C4-2B (cell line): ENCODE measurements at regions not wholly inside any gene's neighbourhood (a gene's known extent, or its start where the extent isn't known, plus 50 kb on each side); places are given as distances from the start of the nearest gene placed in this dataset.
"Not testable (repeated sequence)": the region's sequence is repeated elsewhere in the genome, so short reads cannot be mapped to it uniquely, and the experiment has no call there.

Source experiments
- H3K27ac ChIP-seq: fragments of 450-650 bp; 2 replicates; pipeline ENCODE4 v1.5.1; 2017
- ZFX ChIP-seq: fragments of 450-650 bp; IDR thresholded peaks from 2 replicates; pipeline ENCODE4 v1.6.1; 2017
- TF ChIP-seq, protein P1 (sequence below): fragments of 450-650 bp; conservative IDR thresholded peaks from 2 replicates; pipeline ENCODE4 v1.5.1; 2017; ENCODE audit warnings: mild to moderate bottlenecking

DNA sequence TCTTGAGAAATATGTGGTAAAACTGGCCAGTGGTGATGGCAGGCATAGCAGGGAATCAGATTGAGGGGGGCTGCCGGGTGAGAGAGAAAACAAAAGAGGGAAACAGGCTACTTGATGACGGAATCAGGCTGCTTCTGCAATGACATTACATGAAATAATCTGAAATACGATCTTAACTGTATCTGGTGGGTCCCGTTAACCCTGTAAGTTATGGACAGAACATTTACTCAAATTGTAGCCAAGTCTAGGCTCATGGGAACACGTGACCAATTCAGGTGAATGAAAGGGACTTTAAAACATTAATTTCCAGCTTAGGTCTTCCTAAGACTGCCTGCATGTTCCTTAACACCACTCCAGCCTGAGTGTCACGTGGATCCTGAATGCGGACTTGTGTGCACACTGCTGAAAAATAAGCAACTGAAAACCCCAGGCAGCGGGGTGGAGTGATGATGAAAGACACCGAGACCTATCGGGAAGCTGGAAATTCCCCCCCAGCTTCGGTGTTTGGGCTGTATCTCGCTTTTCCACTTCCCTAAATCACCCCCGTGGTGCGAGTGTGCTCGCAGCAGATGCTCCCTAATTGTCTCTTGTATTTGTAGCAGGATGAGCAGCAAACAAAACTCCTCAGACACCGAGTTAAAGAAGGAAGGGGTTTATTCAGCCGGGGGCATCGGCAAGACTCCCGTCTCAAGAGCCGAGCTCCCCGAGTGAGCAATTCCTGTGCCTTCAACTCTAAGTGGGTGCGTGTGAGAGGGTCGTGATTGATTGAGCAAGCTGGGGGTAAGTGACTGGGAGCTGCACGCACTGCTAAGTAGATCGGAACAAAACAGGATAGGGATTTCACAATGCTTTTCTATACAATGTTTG, 145.0 kb upstream of the GRK3 start:
- H3K27ac ChIP-seq, result no peak overlapping the region
- TF ChIP-seq ZFX, result no peak
- TF ChIP-seq, protein P1, sequence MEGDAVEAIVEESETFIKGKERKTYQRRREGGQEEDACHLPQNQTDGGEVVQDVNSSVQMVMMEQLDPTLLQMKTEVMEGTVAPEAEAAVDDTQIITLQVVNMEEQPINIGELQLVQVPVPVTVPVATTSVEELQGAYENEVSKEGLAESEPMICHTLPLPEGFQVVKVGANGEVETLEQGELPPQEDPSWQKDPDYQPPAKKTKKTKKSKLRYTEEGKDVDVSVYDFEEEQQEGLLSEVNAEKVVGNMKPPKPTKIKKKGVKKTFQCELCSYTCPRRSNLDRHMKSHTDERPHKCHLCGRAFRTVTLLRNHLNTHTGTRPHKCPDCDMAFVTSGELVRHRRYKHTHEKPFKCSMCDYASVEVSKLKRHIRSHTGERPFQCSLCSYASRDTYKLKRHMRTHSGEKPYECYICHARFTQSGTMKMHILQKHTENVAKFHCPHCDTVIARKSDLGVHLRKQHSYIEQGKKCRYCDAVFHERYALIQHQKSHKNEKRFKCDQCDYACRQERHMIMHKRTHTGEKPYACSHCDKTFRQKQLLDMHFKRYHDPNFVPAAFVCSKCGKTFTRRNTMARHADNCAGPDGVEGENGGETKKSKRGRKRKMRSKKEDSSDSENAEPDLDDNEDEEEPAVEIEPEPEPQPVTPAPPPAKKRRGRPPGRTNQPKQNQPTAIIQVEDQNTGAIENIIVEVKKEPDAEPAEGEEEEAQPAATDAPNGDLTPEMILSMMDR, result no peak

DNA sequence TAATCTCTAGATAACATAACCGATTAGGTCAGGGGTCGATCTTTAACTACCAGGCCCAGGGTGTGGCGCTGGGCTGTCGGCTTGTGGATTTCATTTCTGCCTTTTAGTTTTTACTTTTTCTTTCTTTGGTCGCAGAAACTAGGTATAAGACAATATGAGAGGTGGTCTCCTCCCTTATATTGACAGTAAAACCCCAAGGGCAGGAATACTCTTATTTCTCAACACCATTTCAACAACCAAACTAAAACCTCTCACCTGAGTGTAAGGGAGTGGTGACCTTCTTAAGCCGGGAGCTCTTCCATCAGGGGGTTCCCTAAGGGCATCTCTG, 144.4 kb upstream of the GRK3 start:
- H3K27ac ChIP-seq, result not testable (repeated sequence)

- no peak overlapping the region for H3K27ac ChIP-seq
- TF ChIP-seq ZFX, result no peak
- TF ChIP-seq, protein P1, result no peak
Observed at GRCh38 chr22:25420471-25420924, 144.0 kb upstream of the GRK3 start.

GRCh38 chr22:25420925-25421904, 143.3 kb upstream of the GRK3 start:
- TF ChIP-seq, protein P1, result no peak
- TF ChIP-seq ZFX, result no peak

DNA sequence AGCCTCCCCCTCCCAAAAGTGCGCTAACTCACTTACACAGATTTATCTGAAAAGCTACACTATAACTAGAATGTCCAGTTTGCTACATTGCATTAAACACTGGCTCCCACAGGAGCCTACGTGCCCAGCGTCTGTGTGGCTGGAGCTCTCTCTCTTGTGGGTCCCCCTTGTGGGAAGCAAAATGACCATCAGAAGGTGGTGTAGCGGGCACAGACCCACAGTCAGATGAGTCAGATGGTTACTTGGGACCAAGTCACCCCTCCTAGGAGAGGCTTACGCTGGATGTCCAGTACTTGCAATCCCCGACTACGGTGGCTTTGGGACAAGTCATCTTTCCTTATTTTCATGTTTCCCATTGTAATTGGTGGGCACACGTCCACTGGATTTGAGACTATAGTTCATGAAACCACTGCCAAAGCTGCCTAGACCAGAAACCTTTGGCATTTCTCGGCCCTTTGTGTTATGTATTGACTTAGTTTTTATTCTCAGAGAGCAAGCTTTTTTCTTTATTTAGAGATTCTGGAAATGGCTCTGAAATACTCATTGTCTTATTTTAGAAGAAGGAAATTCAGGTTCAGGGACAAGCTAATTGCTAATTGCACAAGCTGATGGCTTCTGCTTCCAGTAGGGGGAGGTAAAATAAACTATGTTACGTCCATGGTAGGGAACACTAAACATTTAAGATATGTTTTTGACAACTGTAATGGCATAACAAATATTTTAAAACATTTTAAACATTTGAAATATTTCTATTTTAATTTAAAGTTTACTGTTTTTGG, 137.8 kb upstream of the GRK3 start:
- not testable (repeated sequence) for H3K27ac ChIP-seq
- TF ChIP-seq, protein P1, result peak; percentile 47

More at GRCh38 chr22:25420925-25421904, 143.3 kb upstream of the GRK3 start:
- no peak overlapping the region for H3K27ac ChIP-seq

DNA sequence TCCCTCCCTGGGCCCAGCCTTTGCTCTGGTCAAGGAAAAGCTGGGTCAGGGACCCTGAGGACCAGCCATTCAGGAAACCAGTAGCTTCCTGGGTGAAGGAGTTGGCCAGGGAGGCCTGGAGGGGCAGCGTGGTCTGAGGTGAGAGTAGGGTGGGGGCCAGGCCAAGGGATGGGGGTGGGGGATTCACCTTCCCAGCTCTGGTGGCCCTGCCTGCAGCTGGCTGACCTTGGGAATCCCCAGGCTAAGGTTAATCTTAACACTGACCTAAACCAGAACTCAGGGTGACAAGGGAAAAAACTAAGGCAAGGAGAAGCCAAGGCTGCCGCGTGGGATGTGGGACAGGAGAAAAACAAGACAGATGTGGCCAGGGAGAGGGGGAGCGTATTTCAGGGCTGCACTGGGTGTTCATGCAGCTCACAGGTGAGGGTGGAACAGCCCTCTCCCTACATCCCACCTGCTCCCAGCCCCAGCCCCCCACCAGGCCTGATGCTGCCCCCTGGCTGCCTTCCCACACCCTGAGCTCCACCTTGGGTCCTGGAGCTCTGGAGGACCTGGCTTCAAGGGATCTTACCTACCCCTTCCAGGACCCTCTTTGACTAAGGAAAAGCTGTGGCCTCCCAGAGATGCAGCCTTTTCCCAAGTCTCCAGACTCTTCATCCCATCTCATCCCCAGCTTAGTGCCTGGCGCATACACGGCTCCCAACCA, 132.7 kb upstream of the GRK3 start:
- H3K27ac ChIP-seq, result not testable (repeated sequence)

DNA sequence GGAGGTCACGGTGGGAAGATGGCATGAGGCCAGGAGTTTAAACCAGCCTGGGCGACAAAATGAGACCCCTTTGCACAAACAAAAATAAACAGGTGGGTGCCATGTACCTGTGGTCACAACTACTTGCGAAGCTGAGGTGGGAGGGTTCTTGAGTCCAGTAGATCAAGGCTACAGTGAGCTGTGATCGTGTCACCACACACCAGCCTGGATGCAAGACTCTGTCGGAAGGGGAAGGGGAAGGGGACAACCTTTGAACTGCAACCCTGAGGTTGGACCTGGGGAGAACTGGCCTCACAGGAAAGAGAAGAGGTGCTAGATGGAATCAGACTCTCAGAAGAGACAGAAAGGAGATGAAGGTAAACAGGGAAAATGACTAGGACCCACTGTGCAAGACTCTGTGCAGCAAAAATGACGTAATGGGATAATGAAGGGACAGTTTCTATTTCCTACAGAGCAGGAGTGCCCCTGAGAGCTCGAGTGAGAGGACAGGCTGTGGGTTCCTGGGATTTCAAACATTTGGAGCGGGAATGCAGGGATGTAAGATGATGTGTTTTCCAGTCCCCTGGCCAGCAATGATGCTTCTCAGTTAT, 131.0 kb upstream of the GRK3 start:
- not testable (repeated sequence) for H3K27ac ChIP-seq

DNA sequence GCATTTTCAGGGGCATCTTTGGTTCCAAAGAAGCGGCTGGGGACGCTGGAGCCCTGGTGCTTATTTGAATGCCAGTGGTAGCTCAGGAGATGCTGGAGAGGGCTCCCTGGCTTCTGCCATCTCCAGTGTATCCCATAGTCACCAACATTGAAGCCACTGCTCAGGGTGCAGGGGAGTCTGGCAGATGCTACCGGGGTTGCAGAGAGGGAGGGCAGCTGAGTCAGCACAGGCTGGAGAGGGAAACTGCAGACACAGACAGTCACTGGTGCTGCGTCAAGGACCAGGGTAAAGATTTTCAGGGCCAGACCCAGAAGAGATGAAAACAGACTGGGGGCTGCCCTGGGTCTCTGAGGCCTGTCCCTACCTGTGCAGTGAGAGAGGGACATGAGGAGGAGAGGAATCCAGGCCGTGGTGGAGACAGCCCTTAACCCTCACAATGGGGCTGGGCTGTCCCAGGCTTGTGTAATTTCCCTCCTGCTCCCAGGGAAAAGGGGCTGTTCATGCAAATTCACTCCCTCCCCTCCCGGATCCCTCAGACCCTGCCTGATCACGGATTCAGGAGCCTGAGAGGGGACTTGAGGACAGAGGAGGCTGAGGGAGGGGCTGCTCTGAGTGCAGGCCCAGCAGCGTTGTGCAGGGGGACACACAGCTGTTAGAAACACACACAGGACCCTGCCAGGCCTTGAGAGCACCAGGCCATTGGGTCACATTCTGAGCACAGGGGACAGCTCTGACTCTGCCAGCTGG, 126.9 kb upstream of the GRK3 start:
- no peak for TF ChIP-seq ZFX
- TF ChIP-seq, protein P1, result no peak
- no peak overlapping the region for H3K27ac ChIP-seq
